ENCODE measurements at regions not wholly inside any gene's neighbourhood (a gene's known extent, or its start where the extent isn't known, plus 50 kb on each side); places are given as distances from the start of the nearest gene placed in this dataset.

GRCh38 chr5:98458004-98458403, 315.5 kb upstream of the RGMB start:
- Histone ChIP-seq H3K27ac (ENCODE audit: insufficient read depth in 1 of 2, low read depth in 1 of 2, low read length in 2 of 2, poor library complexity in 1 of 2, severe bottlenecking in 2 of 2) (no peak overlapping the region), H3K4me3 (ENCODE audit: control insufficient read depth in 1 of 7, extremely low read depth in 1 of 7, insufficient read depth in 4 of 7, low read depth in 2 of 7, low read length in 6 of 7) (no peak overlapping the region), H3K4me1 (ENCODE audit: control extremely low read depth in 1 of 4, control insufficient read depth in 4 of 4, insufficient read depth in 4 of 4, low read length in 3 of 4) (no peaks in the 10 kb centered on the region), H3K9me3 (ENCODE audit: control extremely low read depth in 1 of 5, control insufficient read depth in 4 of 5, insufficient read depth in 2 of 5, low read depth in 1 of 5, low read length in 4 of 5) (no peaks in the 10 kb centered on the region), H3K36me3 (ENCODE audit: control insufficient read depth in 4 of 4, insufficient read depth in 4 of 4, low read length in 3 of 4) (no peaks in the 10 kb centered on the region), H3K27me3 (replicated peaks in 2 of 5; ENCODE audit: control insufficient read depth in 4 of 5, insufficient read depth in 5 of 5, low read length in 4 of 5) (no peaks in the 10 kb centered on the region)
- no peak for DNase-seq
- POLR2A ChIA-PET, result no interaction called here
- WGBS (ENCODE audit: insufficient coverage), result 100% methylated on average over 2 of the region's 2 CpGs
- CTCF ChIA-PET, result no interaction called here

- no peak overlapping the region for H3K4me3 ChIP-seq (ENCODE audit: control insufficient read depth in 1 of 7, extremely low read depth in 1 of 7, insufficient read depth in 4 of 7, low read depth in 2 of 7, low read length in 6 of 7)
- no peaks in the 10 kb centered on the region for H3K9me3 ChIP-seq (ENCODE audit: control extremely low read depth in 1 of 5, control insufficient read depth in 4 of 5, insufficient read depth in 2 of 5, low read depth in 1 of 5, low read length in 4 of 5)
- H3K27ac ChIP-seq (ENCODE audit: insufficient read depth in 1 of 2, low read depth in 1 of 2, low read length in 2 of 2, poor library complexity in 1 of 2, severe bottlenecking in 2 of 2), result no peak overlapping the region
- no peaks in the 10 kb centered on the region for H3K36me3 ChIP-seq (ENCODE audit: control insufficient read depth in 4 of 4, insufficient read depth in 4 of 4, low read length in 3 of 4)
- no peaks in the 10 kb centered on the region for H3K4me1 ChIP-seq (ENCODE audit: control extremely low read depth in 1 of 4, control insufficient read depth in 4 of 4, insufficient read depth in 4 of 4, low read length in 3 of 4)
- CTCF ChIA-PET, result no interaction called here
- H3K27me3 ChIP-seq (replicated peaks in 2 of 5; ENCODE audit: control insufficient read depth in 4 of 5, insufficient read depth in 5 of 5, low read length in 4 of 5), result no peaks in the 10 kb centered on the region
- no peak for DNase-seq
- POLR2A ChIA-PET, result no interaction called here
These were observed 314.7 kb upstream of the RGMB start for GRCh38 chr5:98458726-98459125.

DNA sequence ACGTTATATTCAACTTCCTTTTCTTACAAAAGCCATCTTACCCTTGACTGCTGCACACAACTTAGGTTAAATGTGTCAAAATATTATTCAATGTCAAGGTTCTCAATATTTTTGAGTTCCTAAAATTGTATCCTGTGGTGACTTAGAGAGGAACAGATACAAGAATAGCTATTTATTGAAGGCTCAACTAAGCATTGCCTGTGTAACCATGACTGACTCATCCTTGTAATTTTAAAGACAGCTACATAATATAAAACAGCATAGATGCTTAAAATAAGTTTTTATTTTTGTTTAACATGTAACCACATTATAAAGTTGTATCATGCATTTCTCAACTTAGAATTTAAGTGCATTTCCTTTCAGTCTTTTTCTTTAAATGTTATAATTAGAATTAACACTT, 312.9 kb upstream of the RGMB start:
- Histone ChIP-seq H3K4me3 (ENCODE audit: control insufficient read depth in 1 of 7, extremely low read depth in 1 of 7, insufficient read depth in 4 of 7, low read depth in 2 of 7, low read length in 6 of 7) (no peak overlapping the region), H3K27me3 (replicated peaks in 2 of 5; ENCODE audit: control insufficient read depth in 4 of 5, insufficient read depth in 5 of 5, low read length in 4 of 5) (no peaks in the 10 kb centered on the region), H3K27ac (ENCODE audit: insufficient read depth in 1 of 2, low read depth in 1 of 2, low read length in 2 of 2, poor library complexity in 1 of 2, severe bottlenecking in 2 of 2) (no peak overlapping the region), H3K4me1 (ENCODE audit: control extremely low read depth in 1 of 4, control insufficient read depth in 4 of 4, insufficient read depth in 4 of 4, low read length in 3 of 4) (no peaks in the 10 kb centered on the region), H3K9me3 (ENCODE audit: control extremely low read depth in 1 of 5, control insufficient read depth in 4 of 5, insufficient read depth in 2 of 5, low read depth in 1 of 5, low read length in 4 of 5) (no peaks in the 10 kb centered on the region), H3K36me3 (ENCODE audit: control insufficient read depth in 4 of 4, insufficient read depth in 4 of 4, low read length in 3 of 4) (no peaks in the 10 kb centered on the region)
- no CpG with 5 or more reads among the region's 1 CpG for WGBS (ENCODE audit: insufficient coverage)
- ChIA-PET CTCF (no interaction called here), POLR2A (no interaction called here)
- no peak for DNase-seq

GRCh38 chr5:98461485-98461884, 312.0 kb upstream of the RGMB start:
- POLR2A ChIA-PET, result no interaction called here
- WGBS (ENCODE audit: insufficient coverage), result 93% methylated on average over 2 of the region's 3 CpGs
- DNase-seq, result no peak
- no peaks in the 10 kb centered on the region for H3K4me1 ChIP-seq (ENCODE audit: control extremely low read depth in 1 of 4, control insufficient read depth in 4 of 4, insufficient read depth in 4 of 4, low read length in 3 of 4)
- no peak overlapping the region for H3K4me3 ChIP-seq (ENCODE audit: control insufficient read depth in 1 of 7, extremely low read depth in 1 of 7, insufficient read depth in 4 of 7, low read depth in 2 of 7, low read length in 6 of 7)
- H3K27ac ChIP-seq (ENCODE audit: insufficient read depth in 1 of 2, low read depth in 1 of 2, low read length in 2 of 2, poor library complexity in 1 of 2, severe bottlenecking in 2 of 2), result no peak overlapping the region
- CTCF ChIA-PET, result no interaction called here
- no peaks in the 10 kb centered on the region for H3K36me3 ChIP-seq (ENCODE audit: control insufficient read depth in 4 of 4, insufficient read depth in 4 of 4, low read length in 3 of 4)
- no peaks in the 10 kb centered on the region for H3K27me3 ChIP-seq (replicated peaks in 2 of 5; ENCODE audit: control insufficient read depth in 4 of 5, insufficient read depth in 5 of 5, low read length in 4 of 5)
- H3K9me3 ChIP-seq (ENCODE audit: control extremely low read depth in 1 of 5, control insufficient read depth in 4 of 5, insufficient read depth in 2 of 5, low read depth in 1 of 5, low read length in 4 of 5), result no peaks in the 10 kb centered on the region

GRCh38 chr5:98463222-98463621, 310.2 kb upstream of the RGMB start:
- Histone ChIP-seq H3K27ac (ENCODE audit: insufficient read depth in 1 of 2, low read depth in 1 of 2, low read length in 2 of 2, poor library complexity in 1 of 2, severe bottlenecking in 2 of 2) (no peak overlapping the region), H3K4me3 (ENCODE audit: control insufficient read depth in 1 of 7, extremely low read depth in 1 of 7, insufficient read depth in 4 of 7, low read depth in 2 of 7, low read length in 6 of 7) (no peak overlapping the region), H3K4me1 (ENCODE audit: control extremely low read depth in 1 of 4, control insufficient read depth in 4 of 4, insufficient read depth in 4 of 4, low read length in 3 of 4) (no peaks in the 10 kb centered on the region), H3K27me3 (replicated peaks in 2 of 5; ENCODE audit: control insufficient read depth in 4 of 5, insufficient read depth in 5 of 5, low read length in 4 of 5) (no peaks in the 10 kb centered on the region), H3K36me3 (ENCODE audit: control insufficient read depth in 4 of 4, insufficient read depth in 4 of 4, low read length in 3 of 4) (no peaks in the 10 kb centered on the region), H3K9me3 (ENCODE audit: control extremely low read depth in 1 of 5, control insufficient read depth in 4 of 5, insufficient read depth in 2 of 5, low read depth in 1 of 5, low read length in 4 of 5) (no peaks in the 10 kb centered on the region)
- DNase-seq, result no peak
- ChIA-PET CTCF (no interaction called here), POLR2A (no interaction called here)
- 100% methylated on average over 3 of the region's 4 CpGs for WGBS (ENCODE audit: insufficient coverage)

- H3K27ac ChIP-seq (ENCODE audit: insufficient read depth in 1 of 2, low read depth in 1 of 2, low read length in 2 of 2, poor library complexity in 1 of 2, severe bottlenecking in 2 of 2), result no peak overlapping the region
- H3K4me3 ChIP-seq (ENCODE audit: control insufficient read depth in 1 of 7, extremely low read depth in 1 of 7, insufficient read depth in 4 of 7, low read depth in 2 of 7, low read length in 6 of 7), result no peak overlapping the region
- H3K9me3 ChIP-seq (ENCODE audit: control extremely low read depth in 1 of 5, control insufficient read depth in 4 of 5, insufficient read depth in 2 of 5, low read depth in 1 of 5, low read length in 4 of 5), result no peaks in the 10 kb centered on the region
- H3K4me1 ChIP-seq (ENCODE audit: control extremely low read depth in 1 of 4, control insufficient read depth in 4 of 4, insufficient read depth in 4 of 4, low read length in 3 of 4), result no peaks in the 10 kb centered on the region
- no peaks in the 10 kb centered on the region for H3K27me3 ChIP-seq (replicated peaks in 2 of 5; ENCODE audit: control insufficient read depth in 4 of 5, insufficient read depth in 5 of 5, low read length in 4 of 5)
- CTCF ChIA-PET, result no interaction called here
- no peaks in the 10 kb centered on the region for H3K36me3 ChIP-seq (ENCODE audit: control insufficient read depth in 4 of 4, insufficient read depth in 4 of 4, low read length in 3 of 4)
- WGBS (ENCODE audit: insufficient coverage), result 86% methylated on average over 5 of the region's 5 CpGs
- POLR2A ChIA-PET, result no interaction called here
- DNase-seq, result no peak
These were observed 309.8 kb upstream of the RGMB start for GRCh38 chr5:98463676-98464075.

- H3K27ac ChIP-seq (ENCODE audit: insufficient read depth in 1 of 2, low read depth in 1 of 2, low read length in 2 of 2, poor library complexity in 1 of 2, severe bottlenecking in 2 of 2), result no peak overlapping the region
- no peaks in the 10 kb centered on the region for H3K4me1 ChIP-seq (ENCODE audit: control extremely low read depth in 1 of 4, control insufficient read depth in 4 of 4, insufficient read depth in 4 of 4, low read length in 3 of 4)
- H3K27me3 ChIP-seq (replicated peaks in 2 of 5; ENCODE audit: control insufficient read depth in 4 of 5, insufficient read depth in 5 of 5, low read length in 4 of 5), result no peaks in the 10 kb centered on the region
- no peaks in the 10 kb centered on the region for H3K36me3 ChIP-seq (ENCODE audit: control insufficient read depth in 4 of 4, insufficient read depth in 4 of 4, low read length in 3 of 4)
- ChIA-PET CTCF (no interaction called here), POLR2A (no interaction called here)
- no peak overlapping the region for H3K4me3 ChIP-seq (ENCODE audit: control insufficient read depth in 1 of 7, extremely low read depth in 1 of 7, insufficient read depth in 4 of 7, low read depth in 2 of 7, low read length in 6 of 7)
- 100% methylated on average over 1 of the region's 3 CpGs for WGBS (ENCODE audit: insufficient coverage)
- H3K9me3 ChIP-seq (ENCODE audit: control extremely low read depth in 1 of 5, control insufficient read depth in 4 of 5, insufficient read depth in 2 of 5, low read depth in 1 of 5, low read length in 4 of 5), result no peaks in the 10 kb centered on the region
- DNase-seq, result no peak
These were observed 308.6 kb upstream of the RGMB start for GRCh38 chr5:98464737-98465330.

Measured in common myeloid progenitor, CD34-positive (primary cell).